Spinal cord (tissue), 9 donors: ENCODE measurements at regions not wholly inside any gene's neighbourhood (a gene's known extent, or its start where the extent isn't known, plus 50 kb on each side); places are given as distances from the start of the nearest gene placed in this dataset.

Experiments
- DNase-seq, 6 donors: peaks; one replicate each; pipeline versions ENCODE4 v3.0.0 to v3.0.0-alpha.2; 2013 to 2015; ENCODE audit warnings: low spot score in 6 of 6, low read depth in 4 of 6
- H3K27ac ChIP-seq: one replicate; pipeline ENCODE4 v1.5.1; 2013; ENCODE audit warnings: low read depth, low read length, control low read depth
- H3K27me3 ChIP-seq: one replicate; pipeline ENCODE4 v1.6.1; 2013; ENCODE audit warnings: low read length; ENCODE audit not compliant: control insufficient read depth, insufficient read depth
- H3K36me3 ChIP-seq: one replicate; pipeline ENCODE4 v1.6.1; 2013; ENCODE audit warnings: low read length; ENCODE audit not compliant: control insufficient read depth, insufficient read depth
- H3K4me1 ChIP-seq: one replicate; pipeline ENCODE4 v1.6.1; 2013; ENCODE audit warnings: low read length; ENCODE audit not compliant: control insufficient read depth, insufficient read depth
- H3K4me3 ChIP-seq: one replicate; pipeline ENCODE4 v1.5.1; 2013; ENCODE audit warnings: low read depth, low read length, control low read depth
- H3K9me3 ChIP-seq: one replicate; pipeline ENCODE4 v1.6.1; 2013; ENCODE audit warnings: low read length; ENCODE audit not compliant: control insufficient read depth, insufficient read depth
- WGBS: methylation state at CpG from one replicate; pipeline ENCODE4 v1.1.5; 2013; ENCODE audit warnings: missing lambda C conversion rate; ENCODE audit not compliant: insufficient coverage; 5-methylcytosine and 5-hydroxymethylcytosine counted together
- donor health status: healthy.

GRCh38 chr3:84547207-84547606 lies 411.6 kb upstream of the CADM2 start:
- peaks cover 7% of the 10 kb centered on the region for H3K4me1 ChIP-seq
- no CpG with 5 or more reads among the region's 3 CpGs for WGBS
- no peaks in the 10 kb centered on the region for H3K27me3 ChIP-seq
- H3K9me3 ChIP-seq, result no peaks in the 10 kb centered on the region
- H3K4me3 ChIP-seq, result no peak overlapping the region
- no peak for DNase-seq
- no peak overlapping the region for H3K27ac ChIP-seq
- no peaks in the 10 kb centered on the region for H3K36me3 ChIP-seq

GRCh38 chr3:84547971-84548970 lies 410.5 kb upstream of the CADM2 start:
- WGBS, result 67% methylated on average over 23 of the region's 23 CpGs
- Histone ChIP-seq H3K36me3 (no peaks in the 10 kb centered on the region), H3K27ac (no peak overlapping the region), H3K4me1 (peaks cover 7% of the 10 kb centered on the region), H3K4me3 (no peak overlapping the region), H3K9me3 (no peaks in the 10 kb centered on the region), H3K27me3 (no peaks in the 10 kb centered on the region)
- peak in 3 of 6 donors; percentile 2 to 35 (median 25) for DNase-seq

- no peak overlapping the region for H3K4me3 ChIP-seq
- no peaks in the 10 kb centered on the region for H3K9me3 ChIP-seq
- DNase-seq, result no peak
- H3K27me3 ChIP-seq, result no peaks in the 10 kb centered on the region
- no peak overlapping the region for H3K27ac ChIP-seq
- H3K4me1 ChIP-seq, result no peaks in the 10 kb centered on the region
- H3K36me3 ChIP-seq, result no peaks in the 10 kb centered on the region
- WGBS, result no CpG with 5 or more reads among the region's 2 CpGs
Measured at GRCh38 chr3:84555629-84556028, 403.2 kb upstream of the CADM2 start.

- Histone ChIP-seq H3K4me1 (no peaks in the 10 kb centered on the region), H3K9me3 (no peaks in the 10 kb centered on the region), H3K4me3 (no peak overlapping the region), H3K27me3 (no peaks in the 10 kb centered on the region), H3K36me3 (no peaks in the 10 kb centered on the region), H3K27ac (no peak overlapping the region)
- 100% methylated on average over 1 of the region's 3 CpGs for WGBS
- DNase-seq, result no peak
Measured at GRCh38 chr3:84566256-84566655, 392.5 kb upstream of the CADM2 start.

- Histone ChIP-seq H3K4me1 (no peaks in the 10 kb centered on the region), H3K9me3 (no peaks in the 10 kb centered on the region), H3K27me3 (no peaks in the 10 kb centered on the region), H3K27ac (no peak overlapping the region), H3K4me3 (no peak overlapping the region), H3K36me3 (no peaks in the 10 kb centered on the region)
- 99% methylated on average over 4 of the region's 4 CpGs for WGBS
- no peak for DNase-seq
Measured at GRCh38 chr3:84567796-84568195, 391.0 kb upstream of the CADM2 start.

- no peaks in the 10 kb centered on the region for H3K36me3 ChIP-seq
- no peak for DNase-seq
- no peaks in the 10 kb centered on the region for H3K27me3 ChIP-seq
- H3K9me3 ChIP-seq, result no peaks in the 10 kb centered on the region
- no peak overlapping the region for H3K27ac ChIP-seq
- no peak overlapping the region for H3K4me3 ChIP-seq
- 100% methylated on average over 1 of the region's 1 CpG for WGBS
- H3K4me1 ChIP-seq, result no peaks in the 10 kb centered on the region
Measured at GRCh38 chr3:84573962-84574361, 384.8 kb upstream of the CADM2 start.

GRCh38 chr3:84586427-84586826 lies 372.4 kb upstream of the CADM2 start:
- Histone ChIP-seq H3K27ac (no peak overlapping the region), H3K27me3 (no peaks in the 10 kb centered on the region), H3K9me3 (no peaks in the 10 kb centered on the region), H3K4me3 (no peak overlapping the region), H3K4me1 (no peaks in the 10 kb centered on the region), H3K36me3 (no peaks in the 10 kb centered on the region)
- no CpG with 5 or more reads among the region's 2 CpGs for WGBS
- no peak for DNase-seq

- WGBS, result 90% methylated on average over 2 of the region's 7 CpGs
- no peak for DNase-seq
- no peak overlapping the region for H3K27ac ChIP-seq
Measured at GRCh38 chr3:84600703-84601225, 358.0 kb upstream of the CADM2 start.

GRCh38 chr3:84601303-84601702 lies 357.5 kb upstream of the CADM2 start:
- Histone ChIP-seq H3K27ac (no peak overlapping the region), H3K36me3 (no peaks in the 10 kb centered on the region), H3K4me1 (no peaks in the 10 kb centered on the region), H3K27me3 (no peaks in the 10 kb centered on the region), H3K4me3 (no peak overlapping the region), H3K9me3 (no peaks in the 10 kb centered on the region)
- peak in 2 of 6 donors; percentile 14 to 23 for DNase-seq
- WGBS, result no CpG with 5 or more reads among the region's 2 CpGs

More at GRCh38 chr3:84600703-84601225, 358.0 kb upstream of the CADM2 start:
- no peaks in the 10 kb centered on the region for H3K9me3 ChIP-seq
- no peak overlapping the region for H3K4me3 ChIP-seq
- no peaks in the 10 kb centered on the region for H3K36me3 ChIP-seq
- no peaks in the 10 kb centered on the region for H3K27me3 ChIP-seq
- no peaks in the 10 kb centered on the region for H3K4me1 ChIP-seq

GRCh38 chr3:84621823-84622222 lies 337.0 kb upstream of the CADM2 start:
- H3K4me1 ChIP-seq, result no peaks in the 10 kb centered on the region
- H3K27ac ChIP-seq, result no peak overlapping the region
- peaks cover 3% of the 10 kb centered on the region for H3K9me3 ChIP-seq
- H3K36me3 ChIP-seq, result no peaks in the 10 kb centered on the region
- WGBS, result 80% methylated on average over 1 of the region's 1 CpG
- DNase-seq, result no peak
- no peaks in the 10 kb centered on the region for H3K27me3 ChIP-seq
- H3K4me3 ChIP-seq, result no peak overlapping the region
